Caco-2 (cell line): ENCODE measurements at regions not wholly inside any gene's neighbourhood (a gene's known extent, or its start where the extent isn't known, plus 50 kb on each side); places are given as distances from the start of the nearest gene placed in this dataset.
"Not testable (repeated sequence)": the region's sequence is repeated elsewhere in the genome, so short reads cannot be mapped to it uniquely, and the experiment has no call there.

Experiments used
- BruUV-seq: library from RNA; stranded (reverse); fragments of 400-500 nt; replicated peaks from 2 replicates; lab custom pipeline; 2021; lab: Mats Ljungman, UMichigan
- CTCF ChIA-PET: fragments of 300-600 bp; sonication (Branson Sonifier 250); formaldehyde crosslinking; loops from one replicate; lab custom pipeline; 2022; ENCODE audit warnings: antibody characterized with exemption; lab: Charles Lee
- POLR2A ChIA-PET: fragments of 300-600 bp; sonication (Branson Sonifier 250); formaldehyde crosslinking; loops from one replicate; lab custom pipeline; 2022; ENCODE audit warnings: antibody characterized with exemption; lab: Charles Lee
- DNase-seq, 2 experiments: peaks; one replicate each; pipeline versions ENCODE4 v3.0.0 to v3.0.0-alpha.2; 2020 to 2022
- H3K27me3 ChIP-seq: replicated peaks from 2 replicates; pipeline ENCODE4 v1.6.0; 2011; ENCODE audit warnings: low read length; ENCODE audit not compliant: control insufficient read depth, insufficient read depth
- H3K36me3 ChIP-seq: 2 replicates; pipeline ENCODE4 v1.5.1; 2011; ENCODE audit warnings: low read length; ENCODE audit not compliant: control insufficient read depth, insufficient read depth
- H3K4me1 ChIP-seq: fragments of 250-450 bp; sonication (Bioruptor Pico); 2 replicates; pipeline ENCODE4 v1.5.1; 2020; ENCODE audit warnings: mild to moderate bottlenecking
- H3K4me3 ChIP-seq: 2 replicates; pipeline ENCODE4 v1.5.1; 2011; ENCODE audit warnings: low read depth, mild to moderate bottlenecking, control low read depth, low read length
- H3K9me3 ChIP-seq: fragments of 250-450 bp; sonication (Bioruptor Pico); 2 replicates; pipeline ENCODE4 v1.5.1; 2020; ENCODE audit warnings: mild to moderate bottlenecking, moderate library complexity
- H3K27ac Mint-ChIP-seq: one replicate; pipeline ENCODE4 v1.8.0; 2022; ENCODE audit warnings: mixed read lengths; ENCODE audit not compliant: unreplicated experiment
- H3K27me3 Mint-ChIP-seq: one replicate; pipeline ENCODE4 v1.8.0; 2022; ENCODE audit warnings: mixed read lengths; ENCODE audit not compliant: insufficient read depth, unreplicated experiment
- H3K36me3 Mint-ChIP-seq: one replicate; pipeline ENCODE4 v1.8.0; 2022; ENCODE audit warnings: mild to moderate bottlenecking, mixed read lengths; ENCODE audit not compliant: insufficient read depth, unreplicated experiment
- H3K4me1 Mint-ChIP-seq: one replicate; pipeline ENCODE4 v1.8.0; 2022; ENCODE audit warnings: low read depth, mixed read lengths; ENCODE audit not compliant: unreplicated experiment
- H3K4me3 Mint-ChIP-seq: one replicate; pipeline ENCODE4 v1.8.0; 2022; ENCODE audit warnings: mild to moderate bottlenecking, moderate library complexity, mixed read lengths; ENCODE audit not compliant: unreplicated experiment
- H3K9me3 Mint-ChIP-seq: one replicate; pipeline ENCODE4 v1.8.0; 2022; ENCODE audit warnings: mixed read lengths; ENCODE audit not compliant: unreplicated experiment
- intact Hi-C: fragments of 100-400 bp; cut with micrococcal nuclease; formaldehyde crosslinking; loops from one replicate; pipeline ENCODE4 v1.10.0; 2022; ENCODE audit not compliant: unreplicated experiment
- TF ChIP-seq, protein P1 (sequence below), 2 experiments: fragments of 200-600 bp in 1 of 2; IDR thresholded peaks; 1 replicate in 1 of 2; 2 replicates in 1 of 2; pipeline versions ENCODE4 v1.5.1 to v1.8.0; 2011 to 2022; ENCODE audit warnings: antibody characterized with exemption in 1 of 2, control low read depth in 1 of 2, inconsistent platforms in 1 of 2, low read depth in 1 of 2, low read length in 1 of 2, mild to moderate bottlenecking in 1 of 2, moderate library complexity in 1 of 2; ENCODE audit not compliant: insufficient read depth in 1 of 2, severe bottlenecking in 1 of 2, unreplicated experiment in 1 of 2

DNA sequence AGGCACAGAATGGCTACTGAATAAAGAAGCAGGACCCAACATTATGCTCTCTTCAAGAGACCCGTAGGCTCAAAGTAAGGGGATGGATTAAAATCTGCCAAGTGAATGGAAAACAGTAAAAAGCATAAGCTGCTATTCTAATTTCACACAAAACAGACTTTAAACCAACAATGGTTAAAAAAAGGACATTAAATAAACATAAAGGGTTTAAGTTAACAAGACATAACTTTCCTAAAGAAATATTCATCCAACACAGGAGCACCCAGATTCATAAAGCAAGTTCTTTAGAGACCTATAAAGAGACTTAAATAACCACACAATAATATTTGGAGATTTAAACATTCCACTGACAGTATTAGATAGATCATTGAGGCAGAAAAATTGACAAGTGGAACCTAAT, 624.5 kb downstream of the RFPL4B start:
- Histone ChIP-seq H3K4me3 (no peak overlapping the region), H3K36me3 (no peaks in the 10 kb centered on the region), H3K9me3 (no peaks in the 10 kb centered on the region), H3K4me1 (no peaks in the 10 kb centered on the region), H3K27me3 (no peaks in the 10 kb centered on the region)
- no peaks in the 10 kb centered on the region for H3K36me3 Mint-ChIP-seq
- CTCF ChIA-PET, result no interaction called here
- H3K9me3 Mint-ChIP-seq, result peaks cover 12% of the 10 kb centered on the region
- no peaks in the 10 kb centered on the region for H3K27me3 Mint-ChIP-seq
- TF ChIP-seq, protein P1, sequence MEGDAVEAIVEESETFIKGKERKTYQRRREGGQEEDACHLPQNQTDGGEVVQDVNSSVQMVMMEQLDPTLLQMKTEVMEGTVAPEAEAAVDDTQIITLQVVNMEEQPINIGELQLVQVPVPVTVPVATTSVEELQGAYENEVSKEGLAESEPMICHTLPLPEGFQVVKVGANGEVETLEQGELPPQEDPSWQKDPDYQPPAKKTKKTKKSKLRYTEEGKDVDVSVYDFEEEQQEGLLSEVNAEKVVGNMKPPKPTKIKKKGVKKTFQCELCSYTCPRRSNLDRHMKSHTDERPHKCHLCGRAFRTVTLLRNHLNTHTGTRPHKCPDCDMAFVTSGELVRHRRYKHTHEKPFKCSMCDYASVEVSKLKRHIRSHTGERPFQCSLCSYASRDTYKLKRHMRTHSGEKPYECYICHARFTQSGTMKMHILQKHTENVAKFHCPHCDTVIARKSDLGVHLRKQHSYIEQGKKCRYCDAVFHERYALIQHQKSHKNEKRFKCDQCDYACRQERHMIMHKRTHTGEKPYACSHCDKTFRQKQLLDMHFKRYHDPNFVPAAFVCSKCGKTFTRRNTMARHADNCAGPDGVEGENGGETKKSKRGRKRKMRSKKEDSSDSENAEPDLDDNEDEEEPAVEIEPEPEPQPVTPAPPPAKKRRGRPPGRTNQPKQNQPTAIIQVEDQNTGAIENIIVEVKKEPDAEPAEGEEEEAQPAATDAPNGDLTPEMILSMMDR (IDR thresholded peaks at IDR 0.05; ENCODE audit: insufficient read depth in 1 of 2, low read depth in 1 of 2, low read length in 1 of 2, severe bottlenecking in 1 of 2, unreplicated experiment in 1 of 2), result no peak
- POLR2A ChIA-PET, result no interaction called here
- peaks cover 1% of the 10 kb centered on the region for H3K4me1 Mint-ChIP-seq
- no peak overlapping the region for H3K4me3 Mint-ChIP-seq
- intact Hi-C loops, result no loop called here
- BruUV-seq, result no TSS peak
- no peak overlapping the region for H3K27ac Mint-ChIP-seq
- no peak for DNase-seq

GRCh38 chr6:112974931-112975330, 627.8 kb downstream of the RFPL4B start:
- intact Hi-C loops, H3K4me1 Mint-ChIP-seq, POLR2A ChIA-PET, H3K27me3 Mint-ChIP-seq, H3K9me3 ChIP-seq, H3K36me3 Mint-ChIP-seq, H3K4me3 Mint-ChIP-seq, H3K36me3 ChIP-seq, DNase-seq, CTCF ChIA-PET, BruUV-seq, H3K4me1 ChIP-seq, H3K27me3 ChIP-seq, H3K4me3 ChIP-seq, H3K27ac Mint-ChIP-seq: not testable (repeated sequence)
- peaks cover 19% of the 10 kb centered on the region for H3K9me3 Mint-ChIP-seq

DNA sequence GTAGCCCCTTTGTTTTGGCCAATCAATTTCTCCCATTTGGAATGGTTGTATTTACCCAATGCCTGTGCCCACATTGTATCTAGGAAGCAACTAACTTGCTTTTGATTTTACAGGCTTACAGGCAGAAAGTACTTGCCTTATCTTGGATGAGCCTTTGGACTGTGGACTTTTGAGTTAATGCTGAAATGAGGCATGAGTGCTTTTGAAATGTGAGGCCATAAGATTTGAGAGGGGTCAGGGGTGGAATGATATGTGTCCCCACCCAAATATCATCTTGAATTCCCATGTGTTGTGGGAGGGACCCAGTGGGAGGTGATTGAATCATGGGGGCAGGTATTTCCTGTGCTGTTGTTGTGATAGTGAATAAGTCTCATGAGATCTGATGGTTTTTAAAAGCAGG, 629.4 kb downstream of the RFPL4B start:
- H3K4me3 ChIP-seq, CTCF ChIA-PET, H3K27ac Mint-ChIP-seq: not testable (repeated sequence)

GRCh38 chr6:112979830-112980229, 632.7 kb downstream of the RFPL4B start:
- no TSS peak for BruUV-seq
- H3K27ac Mint-ChIP-seq, result no peak overlapping the region
- no peak overlapping the region for H3K4me3 ChIP-seq
- H3K4me1 ChIP-seq, result no peaks in the 10 kb centered on the region; the same call in 1 of the 2 replicates
- H3K36me3 Mint-ChIP-seq, result no peaks in the 10 kb centered on the region
- no peak overlapping the region for H3K4me3 Mint-ChIP-seq
- no peaks in the 10 kb centered on the region for H3K9me3 ChIP-seq
- CTCF ChIA-PET, result no interaction called here
- TF ChIP-seq, protein P1 (IDR thresholded peaks at IDR 0.05; ENCODE audit: insufficient read depth in 1 of 2, low read depth in 1 of 2, low read length in 1 of 2, severe bottlenecking in 1 of 2, unreplicated experiment in 1 of 2), result no peak
- DNase-seq, result no peak
- H3K27me3 ChIP-seq, result no peaks in the 10 kb centered on the region
- H3K36me3 ChIP-seq, result no peaks in the 10 kb centered on the region
- intact Hi-C loops, result no loop called here
- no peaks in the 10 kb centered on the region for H3K27me3 Mint-ChIP-seq
- H3K4me1 Mint-ChIP-seq, result peaks cover 6% of the 10 kb centered on the region
- POLR2A ChIA-PET, result no interaction called here
- H3K9me3 Mint-ChIP-seq, result peaks cover 8% of the 10 kb centered on the region

More for the DNA sequence above, 629.4 kb downstream of the RFPL4B start:
- H3K9me3 ChIP-seq, BruUV-seq, H3K4me1 ChIP-seq, H3K36me3 ChIP-seq, H3K36me3 Mint-ChIP-seq, H3K4me1 Mint-ChIP-seq, POLR2A ChIA-PET, H3K27me3 Mint-ChIP-seq, H3K27me3 ChIP-seq, DNase-seq, intact Hi-C loops, H3K4me3 Mint-ChIP-seq: not testable (repeated sequence)
- peaks cover 19% of the 10 kb centered on the region for H3K9me3 Mint-ChIP-seq
